PC-9 (cell line): ENCODE measurements at regions not wholly inside any gene's neighbourhood (a gene's known extent, or its start where the extent isn't known, plus 50 kb on each side); places are given as distances from the start of the nearest gene placed in this dataset.

Experiments
- CTCF ChIP-seq: fragments of 200-600 bp; sonication (generic); conservative IDR thresholded peaks from 2 replicates; pipeline ENCODE4 v1.6.1; 2017; ENCODE audit warnings: mixed run types, antibody characterized with exemption, mild to moderate bottlenecking, moderate library complexity
- EZH2 ChIP-seq: fragments of 200-600 bp; sonication (generic); IDR thresholded peaks from 2 replicates; pipeline ENCODE4 v1.8.0; 2017; ENCODE audit warnings: antibody characterized with exemption, low read depth

- TF ChIP-seq CTCF, result no peak
- no peak for TF ChIP-seq EZH2
Observed at GRCh38 chr5:122541388-122541787, 229.4 kb downstream of the SNCAIP start.
